Endothelial cell of umbilical vein (primary cell): ENCODE measurements at regions not wholly inside any gene's neighbourhood (a gene's known extent, or its start where the extent isn't known, plus 50 kb on each side); places are given as distances from the start of the nearest gene placed in this dataset.

Experiments
- BruUV-seq: library from RNA; stranded (reverse); fragments of 400-500 nt; replicated peaks from 2 replicates; lab custom pipeline; 2021; lab: Mats Ljungman, UMichigan
- CTCF ChIA-PET: fragments of 300-600, 350-600 bp; sonication (Branson Sonifier 250); formaldehyde crosslinking; loops from one replicate; lab custom pipeline; 2021; ENCODE audit warnings: antibody characterized with exemption, inconsistent platforms; lab: Charles Lee
- POLR2A ChIA-PET: fragments of 300-600, 350-600 bp; sonication (Branson Sonifier 250); formaldehyde crosslinking; loops from one replicate; lab custom pipeline; 2021; ENCODE audit warnings: antibody characterized with exemption, inconsistent platforms; lab: Charles Lee
- DNase-seq: peaks from one replicate; pipeline ENCODE4 v3.0.0-alpha.2; 2011; ENCODE audit warnings: low read depth, low spot score
- FAIRE-seq: peaks from 2 replicates; lab custom pipeline; 2011; peaks lifted over from hg19 to GRCh38; lab: Jason Lieb, UNC
- H2AFZ ChIP-seq: 2 replicates; pipeline ENCODE4 v1.6.0; 2012; ENCODE audit warnings: low read depth, low read length, control low read depth, inconsistent platforms
- H3K27ac ChIP-seq: 2 replicates; pipeline ENCODE4 v1.5.1; 2011; ENCODE audit warnings: low read depth, mild to moderate bottlenecking, control low read depth, low read length, moderate library complexity; ENCODE audit not compliant: insufficient read depth
- H3K27me3 ChIP-seq, 2 experiments: 2 replicates each; pipeline versions ENCODE4 v1.6.0 to v1.6.1; 2011; ENCODE audit warnings: low read length in 2 of 2, mixed read lengths in 1 of 2; ENCODE audit not compliant: control insufficient read depth in 2 of 2, insufficient read depth in 2 of 2
- H3K36me3 ChIP-seq, 2 experiments: 2 replicates in 1 of 2; 3 replicates in 1 of 2; pipeline ENCODE4 v1.5.1; 2011; ENCODE audit warnings: low read length in 2 of 2, mild to moderate bottlenecking in 1 of 2, moderate library complexity in 1 of 2; ENCODE audit not compliant: control insufficient read depth in 2 of 2, insufficient read depth in 2 of 2; ENCODE audit errors: extremely low read depth in 1 of 2
- H3K4me1 ChIP-seq: 3 replicates; pipeline ENCODE4 v1.5.1; 2011; ENCODE audit warnings: mild to moderate bottlenecking, low read length; ENCODE audit not compliant: control insufficient read depth, insufficient read depth; ENCODE audit errors: extremely low read depth
- H3K4me2 ChIP-seq: 2 replicates; pipeline ENCODE4 v1.6.1; 2011; ENCODE audit warnings: low read length, control low read depth, mixed read lengths; ENCODE audit not compliant: insufficient read depth
- H3K4me3 ChIP-seq, 3 experiments: fragments of 200-600 bp in 1 of 3; sonication (generic), shearing (Covaris generic) in 1 of 3; replicated peaks in 1 of 3; 2 replicates each; pipeline ENCODE4 v1.5.1; 2011 to 2016; ENCODE audit warnings: control low read depth in 3 of 3, low read length in 3 of 3, mild to moderate bottlenecking in 2 of 3, inconsistent platforms in 1 of 3, low read depth in 1 of 3, moderate library complexity in 1 of 3; ENCODE audit not compliant: insufficient read depth in 1 of 3
- H3K79me2 ChIP-seq: 2 replicates; pipeline ENCODE4 v1.6.0; 2012; ENCODE audit warnings: low read length, inconsistent platforms; ENCODE audit not compliant: control insufficient read depth, insufficient read depth
- H3K9ac ChIP-seq: replicated peaks from 2 replicates; pipeline ENCODE3; 2011; ENCODE audit warnings: low read length, control low read depth; ENCODE audit not compliant: insufficient read depth; ENCODE audit errors: extremely low read depth
- H3K9me1 ChIP-seq: replicated peaks from 3 replicates; pipeline ENCODE4 v1.6.0; 2011; ENCODE audit warnings: mild to moderate bottlenecking, low read length; ENCODE audit not compliant: control insufficient read depth, insufficient read depth; ENCODE audit errors: extremely low read depth
- H3K9me3 ChIP-seq: replicated peaks from 2 replicates; pipeline ENCODE4 v1.5.1; 2012; ENCODE audit warnings: low read length, inconsistent platforms; ENCODE audit not compliant: control insufficient read depth, insufficient read depth
- H4K20me1 ChIP-seq: replicated peaks from 2 replicates; pipeline ENCODE3; 2011; ENCODE audit warnings: mild to moderate bottlenecking, low read length; ENCODE audit not compliant: control insufficient read depth, insufficient read depth; ENCODE audit errors: extremely low read depth
- CTCF ChIP-seq, 2 donors: IDR thresholded peaks; 1 replicate in 1 of 2; 2 replicates in 1 of 2; pipeline ENCODE4 v1.5.1; 2011; ENCODE audit warnings: low read length in 2 of 2, mild to moderate bottlenecking in 2 of 2, moderate library complexity in 2 of 2, control low read depth in 1 of 2, inconsistent platforms in 1 of 2, low read depth in 1 of 2; ENCODE audit not compliant: insufficient read depth in 1 of 2; ENCODE audit errors: extremely low read depth in 1 of 2
- EZH2 ChIP-seq: IDR thresholded peaks from 2 replicates; pipeline ENCODE4 v1.6.1; 2012; ENCODE audit warnings: borderline replicate concordance, low read depth, mild to moderate bottlenecking, moderate library complexity, low read length, inconsistent platforms; ENCODE audit not compliant: severe bottlenecking
- FOS ChIP-seq: IDR thresholded peaks from 2 replicates; pipeline ENCODE4 v1.6.1; 2011; ENCODE audit warnings: mild to moderate bottlenecking, low read length, moderate library complexity, borderline replicate concordance; ENCODE audit not compliant: insufficient read depth
- JUN ChIP-seq: IDR thresholded peaks from 2 replicates; pipeline ENCODE4 v1.6.1; 2011; ENCODE audit warnings: borderline replicate concordance, low read depth; ENCODE audit not compliant: insufficient read length, insufficient read depth
- POLR2A ChIP-seq: IDR thresholded peaks from 2 replicates; pipeline ENCODE4 v1.6.1; 2012; ENCODE audit warnings: low read depth, mild to moderate bottlenecking, control low read depth, low read length
- POLR2AphosphoS5 ChIP-seq: IDR thresholded peaks from 2 replicates; pipeline ENCODE4 v1.6.1; 2012; ENCODE audit warnings: low read depth, mild to moderate bottlenecking, control low read depth, low read length, moderate library complexity; ENCODE audit not compliant: insufficient read depth
- dilution Hi-C: fragments of 300-500 bp; cut with MboI; formaldehyde crosslinking; loops from one replicate; pipeline ENCODE4 v1.15.0; 2019; ENCODE audit warnings: low sequenced_read_pairs; ENCODE audit not compliant: extremely low pct_ligation_motif_present
- intact Hi-C: fragments of 100-400 bp; cut with micrococcal nuclease; formaldehyde crosslinking; loops from one replicate; pipeline ENCODE4 v1.10.0; 2022
- TF ChIP-seq, protein P1 (sequence below): IDR thresholded peaks from 2 replicates; pipeline ENCODE4 v1.6.1; 2011; ENCODE audit not compliant: insufficient read depth, insufficient read length

- BruUV-seq: no TSS peak
- Histone ChIP-seq H3K27me3 (peaks cover 0 to 3% of the 10 kb centered on the region in 2 experiments), H3K9me1 (no peaks in the 10 kb centered on the region), H3K4me3 (no peak overlapping the region), H2AFZ (no peak overlapping the region), H3K36me3 (no peaks in the 10 kb centered on the region), H3K4me2 (no peak overlapping the region), H4K20me1 (no peaks in the 10 kb centered on the region), H3K27ac (no peak overlapping the region), H3K4me1 (no peaks in the 10 kb centered on the region), H3K9ac (no peak overlapping the region), H3K79me2 (no peaks in the 10 kb centered on the region), H3K9me3 (no peaks in the 10 kb centered on the region)
- ChIA-PET CTCF (no interaction called here), POLR2A (no interaction called here)
- no peak for FAIRE-seq
- TF ChIP-seq POLR2A (no peak), CTCF (IDR thresholded peaks at IDR 0.05; ENCODE audit: extremely low read depth in 1 of 2, insufficient read depth in 1 of 2, low read depth in 1 of 2, low read length in 2 of 2) (no peak), FOS (no peak), EZH2 (no peak), JUN (no peak), POLR2AphosphoS5 (no peak)
- TF ChIP-seq, protein P1, sequence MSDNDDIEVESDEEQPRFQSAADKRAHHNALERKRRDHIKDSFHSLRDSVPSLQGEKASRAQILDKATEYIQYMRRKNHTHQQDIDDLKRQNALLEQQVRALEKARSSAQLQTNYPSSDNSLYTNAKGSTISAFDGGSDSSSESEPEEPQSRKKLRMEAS: no peak
- intact Hi-C loops (no loop called here), dilution Hi-C loops (no loop called here)
- no peak for DNase-seq
These were observed 246.0 kb downstream of the YTHDC2 start for GRCh38 chr5:113759505-113759904.
